ENCODE measurements at regions not wholly inside any gene's neighbourhood (a gene's known extent, or its start where the extent isn't known, plus 50 kb on each side); places are given as distances from the start of the nearest gene placed in this dataset.

DNA sequence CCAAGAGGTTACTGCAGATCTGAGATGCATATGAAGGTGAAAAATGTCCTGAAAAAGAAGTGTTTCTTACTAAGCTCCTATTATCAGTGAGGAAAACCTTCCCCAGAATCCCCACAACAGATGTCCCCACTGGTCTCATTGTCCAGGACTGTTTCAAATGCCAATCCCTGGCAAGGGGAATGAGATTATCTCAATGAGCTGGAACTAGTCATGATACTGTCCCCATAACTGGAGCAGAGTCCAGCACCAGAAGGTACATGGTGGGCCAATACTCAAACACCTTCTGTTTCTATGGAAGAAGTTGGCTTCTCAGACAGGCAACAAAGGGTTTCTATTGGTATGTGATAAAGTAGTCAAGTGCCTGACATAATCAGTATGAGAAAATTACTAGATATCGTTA lies 221.1 kb upstream of the TLL1 start:
- no peak for TF ChIP-seq POLR2A (IDR thresholded peaks at IDR 0.05)
- TF ChIP-seq, protein P1, sequence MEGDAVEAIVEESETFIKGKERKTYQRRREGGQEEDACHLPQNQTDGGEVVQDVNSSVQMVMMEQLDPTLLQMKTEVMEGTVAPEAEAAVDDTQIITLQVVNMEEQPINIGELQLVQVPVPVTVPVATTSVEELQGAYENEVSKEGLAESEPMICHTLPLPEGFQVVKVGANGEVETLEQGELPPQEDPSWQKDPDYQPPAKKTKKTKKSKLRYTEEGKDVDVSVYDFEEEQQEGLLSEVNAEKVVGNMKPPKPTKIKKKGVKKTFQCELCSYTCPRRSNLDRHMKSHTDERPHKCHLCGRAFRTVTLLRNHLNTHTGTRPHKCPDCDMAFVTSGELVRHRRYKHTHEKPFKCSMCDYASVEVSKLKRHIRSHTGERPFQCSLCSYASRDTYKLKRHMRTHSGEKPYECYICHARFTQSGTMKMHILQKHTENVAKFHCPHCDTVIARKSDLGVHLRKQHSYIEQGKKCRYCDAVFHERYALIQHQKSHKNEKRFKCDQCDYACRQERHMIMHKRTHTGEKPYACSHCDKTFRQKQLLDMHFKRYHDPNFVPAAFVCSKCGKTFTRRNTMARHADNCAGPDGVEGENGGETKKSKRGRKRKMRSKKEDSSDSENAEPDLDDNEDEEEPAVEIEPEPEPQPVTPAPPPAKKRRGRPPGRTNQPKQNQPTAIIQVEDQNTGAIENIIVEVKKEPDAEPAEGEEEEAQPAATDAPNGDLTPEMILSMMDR (IDR thresholded peaks at IDR 0.05), result no peak

All from Peyer's patch (tissue), 4 donors.